Omental fat pad (tissue), 3 donors: ENCODE measurements at regions not wholly inside any gene's neighbourhood (a gene's known extent, or its start where the extent isn't known, plus 50 kb on each side); places are given as distances from the start of the nearest gene placed in this dataset.
"Not testable (repeated sequence)": the region's sequence is repeated elsewhere in the genome, so short reads cannot be mapped to it uniquely, and the experiment has no call there.

Experiments used
- ATAC-seq: fragments of 150-250 bp; one replicate; pipeline ENCODE4 v1.9.1; 2016; ENCODE audit warnings: mild to moderate bottlenecking, moderate library complexity; ENCODE audit not compliant: low FRiP score
- DNase-seq: peaks from one replicate; pipeline ENCODE4 v3.0.0-alpha.2; 2019; ENCODE audit warnings: low spot score
- TF ChIP-seq, protein P1 (sequence below), 3 donors: fragments of 450-650 bp; IDR thresholded peaks; one replicate each; pipeline ENCODE4 v1.5.1; 2016 to 2017; ENCODE audit warnings: antibody characterized with exemption in 3 of 3, mild to moderate bottlenecking in 3 of 3, moderate library complexity in 2 of 3

DNA sequence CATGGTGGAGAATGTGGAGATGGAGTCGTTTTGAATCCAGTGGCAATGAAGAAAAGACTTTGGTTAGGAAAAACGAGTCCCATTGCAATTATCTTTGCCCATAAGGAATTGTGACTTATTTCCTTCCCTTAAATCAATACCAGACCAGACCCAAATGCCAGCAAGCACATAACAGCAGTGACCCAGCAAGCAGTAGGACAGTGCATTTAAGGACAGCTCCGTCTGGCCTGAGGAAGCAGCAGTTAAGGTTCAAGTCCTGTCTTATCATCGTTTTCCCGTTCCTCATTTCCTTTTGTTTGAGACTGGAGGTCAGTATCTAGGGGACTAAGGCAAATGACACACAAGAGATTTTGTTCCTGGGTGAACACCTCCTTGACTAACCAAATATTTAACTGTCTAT, 74.6 kb upstream of the FAM20A start:
- DNase-seq = no peak
- no peak for ATAC-seq
- TF ChIP-seq, protein P1, sequence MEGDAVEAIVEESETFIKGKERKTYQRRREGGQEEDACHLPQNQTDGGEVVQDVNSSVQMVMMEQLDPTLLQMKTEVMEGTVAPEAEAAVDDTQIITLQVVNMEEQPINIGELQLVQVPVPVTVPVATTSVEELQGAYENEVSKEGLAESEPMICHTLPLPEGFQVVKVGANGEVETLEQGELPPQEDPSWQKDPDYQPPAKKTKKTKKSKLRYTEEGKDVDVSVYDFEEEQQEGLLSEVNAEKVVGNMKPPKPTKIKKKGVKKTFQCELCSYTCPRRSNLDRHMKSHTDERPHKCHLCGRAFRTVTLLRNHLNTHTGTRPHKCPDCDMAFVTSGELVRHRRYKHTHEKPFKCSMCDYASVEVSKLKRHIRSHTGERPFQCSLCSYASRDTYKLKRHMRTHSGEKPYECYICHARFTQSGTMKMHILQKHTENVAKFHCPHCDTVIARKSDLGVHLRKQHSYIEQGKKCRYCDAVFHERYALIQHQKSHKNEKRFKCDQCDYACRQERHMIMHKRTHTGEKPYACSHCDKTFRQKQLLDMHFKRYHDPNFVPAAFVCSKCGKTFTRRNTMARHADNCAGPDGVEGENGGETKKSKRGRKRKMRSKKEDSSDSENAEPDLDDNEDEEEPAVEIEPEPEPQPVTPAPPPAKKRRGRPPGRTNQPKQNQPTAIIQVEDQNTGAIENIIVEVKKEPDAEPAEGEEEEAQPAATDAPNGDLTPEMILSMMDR (IDR thresholded peaks at IDR 0.05) = no peak

DNA sequence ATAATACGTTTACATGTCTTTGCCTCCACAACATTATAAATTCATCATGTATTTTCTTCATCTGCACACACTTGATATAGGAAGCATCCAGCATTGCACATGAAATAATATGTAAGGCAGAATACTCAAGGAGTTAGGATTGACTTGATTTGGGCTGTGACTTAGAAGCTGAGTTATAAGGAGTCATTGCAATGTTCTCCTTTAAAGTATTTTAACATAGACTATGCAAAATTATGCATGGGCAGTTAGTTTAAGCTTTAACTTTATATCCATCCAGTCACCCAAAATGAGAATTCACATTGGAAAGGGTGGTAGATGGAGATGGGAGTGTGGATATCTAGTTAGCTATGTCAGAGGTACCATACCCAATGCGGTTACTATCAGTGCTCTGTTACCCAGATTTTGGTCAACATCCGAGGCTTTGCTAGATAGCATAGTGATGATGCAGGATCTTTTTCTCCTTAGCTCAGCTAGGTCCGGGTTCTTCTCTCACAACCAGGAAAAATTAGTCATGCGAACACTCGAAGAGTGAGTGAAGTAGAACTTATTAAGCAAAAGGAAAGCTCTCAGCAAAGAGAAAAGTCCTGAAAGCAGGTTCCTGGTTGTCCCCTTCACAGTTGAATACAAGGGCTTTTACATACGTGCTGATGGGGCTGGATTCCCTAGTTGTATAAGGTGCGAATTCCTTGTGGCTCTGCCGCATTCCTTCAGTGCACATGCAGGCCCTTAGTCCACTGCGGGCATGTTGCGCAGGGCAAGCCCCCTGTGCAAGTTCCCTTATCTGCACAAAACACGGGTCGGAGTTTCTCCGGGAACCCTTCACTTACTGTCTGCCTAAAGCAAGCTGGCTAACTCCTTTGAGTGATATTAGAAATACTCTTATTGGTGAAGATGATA, 73.1 kb upstream of the FAM20A start:
- TF ChIP-seq, protein P1 (IDR thresholded peaks at IDR 0.05) = no peak
- DNase-seq = no peak
- ATAC-seq = no peak

DNA sequence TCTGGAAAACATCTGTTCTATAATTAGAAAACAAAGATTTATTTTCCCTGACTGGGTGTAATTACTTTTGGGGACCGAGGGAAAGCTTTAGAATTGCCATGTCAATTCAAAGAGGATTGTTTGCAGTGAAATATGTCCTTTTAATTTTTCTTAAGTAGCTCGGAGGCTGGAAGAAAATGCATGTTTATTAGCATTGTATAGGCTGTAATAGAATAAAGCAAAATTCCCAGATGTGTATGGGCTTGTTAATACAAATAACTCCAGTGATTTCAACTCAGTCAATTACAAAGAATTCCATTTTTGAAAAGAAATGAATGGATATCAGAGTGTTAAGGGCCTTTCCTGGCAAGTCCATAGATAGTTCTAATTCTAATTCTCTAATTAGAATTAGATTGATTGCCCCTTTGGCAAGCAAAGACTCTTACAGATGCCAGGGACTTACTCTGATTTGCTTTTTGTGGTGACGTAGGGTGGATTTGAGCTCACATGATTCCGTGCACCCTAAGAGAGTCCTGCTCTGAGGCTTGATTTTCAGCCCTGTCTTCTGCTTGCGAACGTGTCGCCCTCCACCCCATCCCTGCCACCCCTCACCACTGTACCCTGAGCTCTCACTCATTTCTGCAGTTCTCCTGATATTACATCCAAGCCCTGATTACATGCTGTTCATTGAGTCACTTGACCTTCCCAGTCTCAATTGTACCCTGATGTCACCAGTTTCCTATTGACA, 70.0 kb upstream of the FAM20A start:
- DNase-seq = no peak
- ATAC-seq = no peak
- TF ChIP-seq, protein P1 (IDR thresholded peaks at IDR 0.05) = no peak

DNA sequence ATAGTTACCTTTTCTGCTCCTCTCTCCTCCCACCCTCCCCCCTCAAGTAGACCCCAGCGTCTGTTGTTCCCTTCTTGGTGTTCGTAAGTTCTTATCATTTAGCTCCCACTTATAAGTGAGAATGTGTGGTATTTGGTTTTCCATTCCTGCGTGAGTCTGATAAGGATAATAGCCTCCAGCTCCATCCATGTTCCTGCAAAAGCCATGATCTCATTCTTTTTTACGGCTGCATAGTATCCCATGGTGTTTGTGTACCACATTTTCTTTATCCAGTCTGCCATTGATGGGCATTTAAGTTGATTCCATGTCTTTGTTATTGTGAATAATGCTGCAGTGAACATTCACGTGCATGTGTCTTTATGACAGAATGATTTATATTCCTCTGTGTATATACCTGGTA, 65.3 kb upstream of the FAM20A start:
- not testable (repeated sequence) for DNase-seq, ATAC-seq

DNA sequence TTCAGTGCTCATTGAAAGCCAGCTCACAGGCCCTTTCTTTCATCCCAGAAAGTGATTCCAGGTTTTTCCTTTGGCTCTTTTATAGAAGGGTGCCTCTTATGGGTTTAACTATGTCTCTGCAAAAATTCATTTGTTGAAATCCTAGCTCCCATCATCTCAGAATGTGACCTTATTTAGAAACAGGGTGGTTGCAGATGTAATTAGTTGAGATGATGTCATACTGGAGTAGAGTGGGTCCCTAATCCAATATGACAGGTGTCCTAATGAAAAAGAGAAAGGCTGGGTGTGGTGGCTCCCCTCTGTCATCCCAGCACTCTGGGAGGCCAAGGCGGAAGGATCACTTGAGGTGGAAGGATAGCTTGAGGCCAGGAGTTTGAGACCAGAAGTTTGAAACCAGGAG, 64.2 kb upstream of the FAM20A start:
- TF ChIP-seq, protein P1 (IDR thresholded peaks at IDR 0.05) = no peak
- DNase-seq = no peak
- no peak for ATAC-seq

DNA sequence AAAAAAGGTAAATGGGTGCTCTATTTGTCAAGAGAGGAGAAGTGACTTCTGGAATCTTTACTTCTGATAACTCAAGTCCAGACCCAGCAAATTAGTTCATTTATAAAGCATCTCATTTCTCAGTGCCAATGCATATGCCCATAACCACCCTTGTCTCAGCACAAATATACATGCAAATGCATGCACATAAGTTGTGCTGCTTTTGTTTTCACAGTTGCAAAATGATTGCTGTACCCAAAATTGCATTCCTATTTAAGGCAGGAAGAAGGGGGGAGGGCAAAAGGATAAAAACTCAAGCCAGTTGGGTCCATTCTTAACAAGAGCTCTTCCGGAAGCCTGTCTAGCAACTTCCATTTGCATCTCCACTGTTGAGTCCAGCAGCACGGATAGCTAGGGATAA, 61.3 kb upstream of the FAM20A start:
- ATAC-seq (no peak), DNase-seq (no peak)
- TF ChIP-seq, protein P1 (IDR thresholded peaks at IDR 0.05) = no peak

DNA sequence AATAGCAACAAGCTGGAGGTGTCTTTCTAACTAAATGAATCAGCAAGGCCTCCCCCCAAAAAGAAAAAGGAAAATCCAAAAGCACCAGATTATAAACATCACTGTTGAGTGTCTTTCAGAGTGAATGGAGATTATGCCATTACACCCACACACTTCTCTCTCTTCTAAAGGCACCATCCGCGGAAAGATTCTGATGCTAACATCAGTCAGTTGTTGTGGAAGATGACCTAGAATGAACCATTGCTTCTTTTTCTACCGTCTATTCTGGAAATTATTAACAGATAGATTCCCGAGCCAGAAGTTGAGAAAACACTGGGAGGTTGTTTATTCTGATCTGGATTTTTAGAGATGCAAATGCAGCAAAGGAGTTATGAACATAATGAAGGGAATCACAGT, 60.9 kb upstream of the FAM20A start:
- TF ChIP-seq, protein P1 (IDR thresholded peaks at IDR 0.05) = no peak
- no peak for ATAC-seq
- DNase-seq = no peak
